ENCODE measurements at regions not wholly inside any gene's neighbourhood (a gene's known extent, or its start where the extent isn't known, plus 50 kb on each side); places are given as distances from the start of the nearest gene placed in this dataset.
"Not testable (repeated sequence)": the region's sequence is repeated elsewhere in the genome, so short reads cannot be mapped to it uniquely, and the experiment has no call there.

- no peak for DNase-seq (ENCODE audit: low read depth in 2 of 2)
Measured at GRCh38 chr12:61554268-61555008, 705.8 kb upstream of the USP15 start.

GRCh38 chr12:61563665-61564450, 696.3 kb upstream of the USP15 start:
- DNase-seq (ENCODE audit: low read depth in 2 of 2): no peak

- DNase-seq (ENCODE audit: low read depth in 2 of 2): no peak
Measured at GRCh38 chr12:61564466-61564865, 695.7 kb upstream of the USP15 start.

GRCh38 chr12:61566183-61566582, 694.0 kb upstream of the USP15 start:
- no peak for DNase-seq (ENCODE audit: low read depth in 2 of 2)

- DNase-seq (ENCODE audit: low read depth in 2 of 2): no peak
Measured at GRCh38 chr12:61574339-61574738, 685.9 kb upstream of the USP15 start.

- no peak for DNase-seq (ENCODE audit: low read depth in 2 of 2)
Measured at GRCh38 chr12:61584943-61585342, 675.3 kb upstream of the USP15 start.

GRCh38 chr12:61590864-61591263, 669.3 kb upstream of the USP15 start:
- not testable (repeated sequence) for DNase-seq (ENCODE audit: low read depth in 2 of 2)

- no peak for DNase-seq (ENCODE audit: low read depth in 2 of 2)
Measured at GRCh38 chr12:61610143-61610542, 650.1 kb upstream of the USP15 start.

- DNase-seq (ENCODE audit: low read depth in 2 of 2): no peak
Measured at GRCh38 chr12:61629702-61630101, 630.5 kb upstream of the USP15 start.

- no peak for DNase-seq (ENCODE audit: low read depth in 2 of 2)
Measured at GRCh38 chr12:61646639-61647038, 613.6 kb upstream of the USP15 start.

GRCh38 chr12:61647566-61647965, 612.6 kb upstream of the USP15 start:
- DNase-seq (ENCODE audit: low read depth in 2 of 2): no peak

- no peak for DNase-seq (ENCODE audit: low read depth in 2 of 2)
Measured at GRCh38 chr12:61652265-61652664, 607.9 kb upstream of the USP15 start.

GRCh38 chr12:61654698-61655097, 605.5 kb upstream of the USP15 start:
- peak in 1 of 2 experiments; percentile 0 for DNase-seq (ENCODE audit: low read depth in 2 of 2)

GRCh38 chr12:61655241-61655640, 605.0 kb upstream of the USP15 start:
- no peak for DNase-seq (ENCODE audit: low read depth in 2 of 2)

GRCh38 chr12:61667676-61668075, 592.5 kb upstream of the USP15 start:
- no peak for DNase-seq (ENCODE audit: low read depth in 2 of 2)

GRCh38 chr12:61676520-61676919, 583.7 kb upstream of the USP15 start:
- no peak for DNase-seq (ENCODE audit: low read depth in 2 of 2)

GRCh38 chr12:61687407-61687806, 572.8 kb upstream of the USP15 start:
- DNase-seq (ENCODE audit: low read depth in 2 of 2): no peak

- no peak for DNase-seq (ENCODE audit: low read depth in 2 of 2)
Measured at GRCh38 chr12:61694214-61694613, 566.0 kb upstream of the USP15 start.

- DNase-seq (ENCODE audit: low read depth in 2 of 2): no peak
Measured at GRCh38 chr12:61701471-61701870, 558.7 kb upstream of the USP15 start.

GRCh38 chr12:61706783-61707182, 553.4 kb upstream of the USP15 start:
- DNase-seq (ENCODE audit: low read depth in 2 of 2): no peak

- no peak for DNase-seq (ENCODE audit: low read depth in 2 of 2)
Measured at GRCh38 chr12:61713121-61713520, 547.1 kb upstream of the USP15 start.

GRCh38 chr12:61717986-61718385, 542.2 kb upstream of the USP15 start:
- DNase-seq (ENCODE audit: low read depth in 2 of 2): no peak

- DNase-seq (ENCODE audit: low read depth in 2 of 2): no peak
Measured at GRCh38 chr12:61739925-61740324, 520.3 kb upstream of the USP15 start.

All from fibroblast of skin of left quadriceps (primary cell).